K562 (cell line): ENCODE measurements at regions not wholly inside any gene's neighbourhood (a gene's known extent, or its start where the extent isn't known, plus 50 kb on each side); places are given as distances from the start of the nearest gene placed in this dataset.

Experiments
- ATAC-seq: fragments of 200-7000 bp; cut with Tn5 transposase; 3 replicates; pipeline ENCODE4 v1.9.1; 2020; ENCODE audit warnings: moderate library complexity
- BruUV-seq: library from RNA; stranded (reverse); fragments of 400-500 nt; replicated peaks from 2 replicates; lab custom pipeline; 2021; lab: Mats Ljungman, UMichigan
- CTCF ChIA-PET: fragments of 300-600 bp; formaldehyde crosslinking; extraction: SDS; loops from one replicate; lab custom pipeline; 2021; ENCODE audit warnings: low intra/inter-chr PET ratio; lab: Yijun Ruan, JAX
- POLR2A ChIA-PET: fragments of 300-600, 350-650 bp; sonication (Branson Sonifier 250); formaldehyde crosslinking; extraction: SDS; loops from one replicate; lab custom pipeline; 2021; ENCODE audit warnings: antibody characterized with exemption, inconsistent platforms; lab: Yijun Ruan, JAX
- DNase-seq, 4 experiments: peaks; one replicate each; pipeline versions ENCODE4 v3.0.0 to v3.0.0-alpha.2; 2011 to 2018; ENCODE audit warnings: low spot score in 3 of 4, mixed read lengths in 3 of 4; ENCODE audit errors: extremely low read depth in 1 of 4
- FAIRE-seq: peaks from 2 replicates; lab custom pipeline; 2011; peaks lifted over from hg19 to GRCh38; lab: Jason Lieb, UNC
- H2AFZ ChIP-seq: 2 replicates; pipeline ENCODE4 v1.6.0; 2011; ENCODE audit warnings: low read depth, low read length, control low read depth, inconsistent platforms
- H3K27ac ChIP-seq: fragments of 200-600 bp; 3 replicates; pipeline ENCODE4 v1.8.0; 2011; ENCODE audit warnings: low read depth, mild to moderate bottlenecking, control low read depth, inconsistent platforms, low read length, moderate library complexity, mixed read lengths; ENCODE audit errors: extremely low read depth
- H3K27me3 ChIP-seq, 2 experiments: fragments of 300-600 bp in 1 of 2; 2 replicates in 1 of 2; 3 replicates in 1 of 2; pipeline versions ENCODE4 v1.6.0 to v1.8.0; 2011; ENCODE audit warnings: inconsistent platforms in 2 of 2, low read length in 2 of 2, mild to moderate bottlenecking in 1 of 2, mixed read lengths in 1 of 2, moderate library complexity in 1 of 2; ENCODE audit not compliant: control insufficient read depth in 2 of 2, insufficient read depth in 2 of 2
- H3K36me3 ChIP-seq: fragments of 300-600 bp; 3 replicates; pipeline ENCODE4 v1.8.0; 2011; ENCODE audit warnings: mild to moderate bottlenecking, low read length, inconsistent platforms; ENCODE audit not compliant: control insufficient read depth, insufficient read depth
- H3K4me1 ChIP-seq, 2 experiments: fragments of 200-600 bp in 1 of 2; replicated peaks in 1 of 2; 2 replicates in 1 of 2; 3 replicates in 1 of 2; pipeline versions ENCODE4 v1.5.1 to v1.8.0; 2011; ENCODE audit warnings: inconsistent platforms in 2 of 2, low read length in 2 of 2, mild to moderate bottlenecking in 1 of 2, mixed read lengths in 1 of 2, moderate library complexity in 1 of 2; ENCODE audit not compliant: control insufficient read depth in 2 of 2, insufficient read depth in 2 of 2
- H3K4me2 ChIP-seq: 2 replicates; pipeline ENCODE4 v1.6.1; 2011; ENCODE audit warnings: low read length, control low read depth, inconsistent platforms, mixed read lengths; ENCODE audit not compliant: insufficient read depth
- H3K4me3 ChIP-seq: fragments of 200-600 bp; sonication (generic), shearing (Covaris generic); 2 replicates; pipeline ENCODE4 v1.5.1; 2016; ENCODE audit warnings: control low read depth, inconsistent platforms
- H3K79me2 ChIP-seq: fragments of 200-600 bp; 3 replicates; pipeline ENCODE4 v1.8.0; 2011; ENCODE audit warnings: low read length, inconsistent platforms; ENCODE audit not compliant: control insufficient read depth, insufficient read depth
- H3K9ac ChIP-seq, 2 experiments: 2 replicates each; pipeline versions ENCODE4 v1.6.0 to v1.6.1; 2011; ENCODE audit warnings: low read depth in 2 of 2, low read length in 2 of 2, control low read depth in 1 of 2, inconsistent platforms in 1 of 2, mild to moderate bottlenecking in 1 of 2, mixed read lengths in 1 of 2; ENCODE audit not compliant: insufficient read depth in 1 of 2
- H3K9me1 ChIP-seq: one replicate; pipeline ENCODE4 v1.6.0; 2011; ENCODE audit warnings: inconsistent platforms, mild to moderate bottlenecking, low read length, moderate library complexity; ENCODE audit not compliant: control insufficient read depth, insufficient read depth
- H3K9me3 ChIP-seq: replicated peaks from 2 replicates; pipeline ENCODE4 v1.5.1; 2011; ENCODE audit warnings: low read depth, low read length, inconsistent platforms; ENCODE audit not compliant: control insufficient read depth, insufficient read depth
- H4K20me1 ChIP-seq: replicated peaks from 2 replicates; pipeline ENCODE4 v1.6.1; 2011; ENCODE audit warnings: low read length, inconsistent platforms, mixed read lengths; ENCODE audit not compliant: control insufficient read depth, insufficient read depth
- DNMT1 ChIP-seq: fragments of 450-650 bp; IDR thresholded peaks from 2 replicates; pipeline ENCODE4 v1.6.1; 2016; ENCODE audit warnings: antibody characterized with exemption, mild to moderate bottlenecking
- ELK1 ChIP-seq: sonication (generic); formaldehyde crosslinking; IDR thresholded peaks from 2 replicates; pipeline ENCODE4 v1.8.1; 2022; ENCODE audit warnings: missing genetic modification reagents
- MGA ChIP-seq: fragments of 450-650 bp; IDR thresholded peaks from 2 replicates; pipeline ENCODE4 v1.6.1; 2016; ENCODE audit warnings: mild to moderate bottlenecking, moderate library complexity
- MYNN ChIP-seq, 2 experiments: sonication (generic); formaldehyde crosslinking in 1 of 2; IDR thresholded peaks; 2 replicates each; pipeline versions ENCODE4 v1.5.0 to v1.6.1; 2016 to 2020; ENCODE audit warnings: antibody characterized with exemption in 1 of 2, missing genetic modification reagents in 1 of 2
- NFYB ChIP-seq: IDR thresholded peaks from 2 replicates; pipeline ENCODE4 v1.6.1; 2011; ENCODE audit warnings: mild to moderate bottlenecking, moderate library complexity; ENCODE audit not compliant: insufficient read length; ENCODE audit errors: extremely low read depth
- RCOR1 ChIP-seq, 2 experiments: IDR thresholded peaks; 2 replicates each; pipeline ENCODE4 v1.6.1; 2012; ENCODE audit warnings: low read depth in 2 of 2, low read length in 2 of 2, borderline replicate concordance in 1 of 2, improper control_type of control experiment in 1 of 2
- SMARCE1 ChIP-seq: fragments of 450-650 bp; IDR thresholded peaks from 2 replicates; pipeline ENCODE4 v1.7.1; 2016; ENCODE audit warnings: mild to moderate bottlenecking
- SUPT5H ChIP-seq: fragments of 450-650 bp; IDR thresholded peaks from 2 replicates; pipeline ENCODE4 v1.6.1; 2016
- ZFP1 ChIP-seq: fragments of 450-650 bp; formaldehyde crosslinking; IDR thresholded peaks from 2 replicates; pipeline ENCODE4 v1.4.0; 2020; ENCODE audit warnings: mild to moderate bottlenecking, mixed read lengths
- ZNF507 ChIP-seq: conservative IDR thresholded peaks from 2 replicates; pipeline ENCODE4 v1.6.1; 2017; ENCODE audit warnings: missing genetic modification characterization, missing compliant biosample characterization
- ZNF583 ChIP-seq: fragments of 250-450 bp; sonication (Bioruptor Pico); IDR thresholded peaks from 2 replicates; pipeline ENCODE4 v1.4.0; 2020
- ZSCAN32 ChIP-seq: fragments of 450-650 bp; formaldehyde crosslinking; IDR thresholded peaks from 2 replicates; pipeline ENCODE4 v1.4.0; 2020; ENCODE audit warnings: mild to moderate bottlenecking, moderate library complexity
- WGBS: fragments of 100-300 bp; shearing (Covaris generic); methylation state at CpG from one replicate; pipeline ENCODE4 v1.1.6; 2016; ENCODE audit warnings: low coverage, mixed read lengths; ENCODE audit not compliant: insufficient coverage; ENCODE audit errors: missing lambda C conversion rate; 5-methylcytosine and 5-hydroxymethylcytosine counted together
- in situ Hi-C: fragments of 300-500 bp; cut with MboI; formaldehyde crosslinking; loops from 4 replicates; pipeline ENCODE4 v1.15.0; 2018; ENCODE audit warnings: inconsistent platforms, mixed read lengths
- intact Hi-C: fragments of 100-400 bp; cut with micrococcal nuclease; formaldehyde crosslinking; loops from 2 replicates; pipeline ENCODE4 v1.14.2; 2022

- Histone ChIP-seq H3K4me3 (no peak overlapping the region), H3K4me2 (no peak overlapping the region), H3K9me3 (no peaks in the 10 kb centered on the region), H3K36me3 (no peaks in the 10 kb centered on the region), H2AFZ (no peak overlapping the region; the same call in 1 of the 2 replicates), H3K9me1 (no peaks in the 10 kb centered on the region), H4K20me1 (no peaks in the 10 kb centered on the region), H3K9ac (no peak overlapping the region), H3K4me1 (peaks cover 0 to 4% of the 10 kb centered on the region in 2 experiments; a peak in 2 of 5 replicates), H3K27ac (no peak overlapping the region), H3K79me2 (no peaks in the 10 kb centered on the region), H3K27me3 (no peaks in the 10 kb centered on the region)
- DNase-seq (no peak), ATAC-seq (no peak), FAIRE-seq (no peak)
- CTCF ChIA-PET, result no interaction called here
- in situ Hi-C loops (loop anchor here (10.0 kb wide), 1 partner anchor 1175 kb away; no protein-coding TSS in a partner anchor), intact Hi-C loops (loop anchor here (10.0 kb wide), 1 partner anchor 195 kb away; no protein-coding TSS in a partner anchor)
- WGBS, result 9% methylated on average over 1 of the region's 1 CpG
- no TSS peak for BruUV-seq
- POLR2A ChIA-PET, result interaction anchor here (0.8 to 1.1 kb wide), 2 partner anchors 10 to 83 kb away, joined by 3 read pairs; no protein-coding TSS in a partner anchor
- no peak for TF ChIP-seq ZNF507 (tag)
- TF ChIP-seq ELK1 (CRISPR knock-in tag), result no peak
- no peak for TF ChIP-seq MGA
- TF ChIP-seq SMARCE1, result no peak
- no peak for TF ChIP-seq ZSCAN32
- no peak for TF ChIP-seq NFYB
- no peak for TF ChIP-seq MYNN (IDR thresholded peaks at IDR 0.05)
- no peak for TF ChIP-seq MYNN (CRISPR knock-in tag; IDR thresholded peaks at IDR 0.05)
- no peak for TF ChIP-seq RCOR1 (IDR thresholded peaks at IDR 0.05; ENCODE audit: borderline replicate concordance in 1 of 2, low read depth in 2 of 2, low read length in 2 of 2)
- no peak for TF ChIP-seq ZFP1 (CRISPR knock-in tag)
- TF ChIP-seq ZNF583 (CRISPR knock-in tag), result no peak
- TF ChIP-seq SUPT5H, result no peak
- no peak for TF ChIP-seq DNMT1
Measured at GRCh38 chr13:44249431-44249836, 124.2 kb upstream of the SERP2 start.
